RWPE1 (cell line): ENCODE measurements at regions not wholly inside any gene's neighbourhood (a gene's known extent, or its start where the extent isn't known, plus 50 kb on each side); places are given as distances from the start of the nearest gene placed in this dataset.

Source experiments
- CTCF ChIA-PET: fragments of 350-600 bp; sonication (Branson Sonifier 250); formaldehyde crosslinking; extraction: SDS; loops from one replicate; lab custom pipeline; 2021; lab: Yijun Ruan, JAX
- POLR2A ChIA-PET: fragments of 400-600 bp; formaldehyde crosslinking; extraction: SDS; loops from one replicate; lab custom pipeline; 2020; ENCODE audit warnings: antibody characterized with exemption; ENCODE audit not compliant: low non-redundant PET; lab: Yijun Ruan, JAX
- DNase-seq: peaks from one replicate; pipeline ENCODE4 v3.0.0; 2012; ENCODE audit warnings: low spot score
- H3K27ac ChIP-seq: fragments of 450-650 bp; 2 replicates; pipeline ENCODE4 v1.5.1; 2017
- TF ChIP-seq, protein P1 (sequence below): fragments of 450-650 bp; conservative IDR thresholded peaks from 2 replicates; pipeline ENCODE4 v1.5.1; 2017; ENCODE audit warnings: low read depth, mild to moderate bottlenecking

DNA sequence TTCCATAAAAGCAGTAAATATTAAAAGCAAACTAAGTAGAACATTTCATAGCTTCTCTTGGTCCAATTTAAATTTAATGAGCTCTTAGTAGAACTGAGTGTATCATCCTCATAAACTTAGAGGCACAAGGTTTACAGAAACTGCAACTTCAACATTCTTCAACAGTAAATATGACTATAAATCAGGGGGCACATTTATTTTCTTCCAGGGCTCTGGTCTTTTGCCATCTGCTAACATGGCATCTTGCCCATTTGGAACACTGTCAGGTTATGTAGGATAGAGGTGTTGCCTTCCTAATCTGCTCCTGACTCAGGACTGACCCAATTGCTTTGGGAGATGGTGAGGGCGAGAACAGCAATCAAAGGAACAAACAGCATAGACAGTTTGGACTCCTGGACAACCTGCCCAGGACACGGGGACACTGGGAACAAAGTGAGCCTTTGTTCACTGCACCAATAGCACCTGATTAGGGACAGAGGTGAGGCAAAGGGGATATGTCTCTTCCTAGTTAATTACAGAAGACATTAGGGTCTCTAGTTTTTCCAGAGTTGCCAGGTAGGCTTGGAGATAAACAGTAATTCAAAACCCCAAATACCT lies 610.2 kb upstream of the ROBO2 start:
- no peak overlapping the region for H3K27ac ChIP-seq
- TF ChIP-seq, protein P1, sequence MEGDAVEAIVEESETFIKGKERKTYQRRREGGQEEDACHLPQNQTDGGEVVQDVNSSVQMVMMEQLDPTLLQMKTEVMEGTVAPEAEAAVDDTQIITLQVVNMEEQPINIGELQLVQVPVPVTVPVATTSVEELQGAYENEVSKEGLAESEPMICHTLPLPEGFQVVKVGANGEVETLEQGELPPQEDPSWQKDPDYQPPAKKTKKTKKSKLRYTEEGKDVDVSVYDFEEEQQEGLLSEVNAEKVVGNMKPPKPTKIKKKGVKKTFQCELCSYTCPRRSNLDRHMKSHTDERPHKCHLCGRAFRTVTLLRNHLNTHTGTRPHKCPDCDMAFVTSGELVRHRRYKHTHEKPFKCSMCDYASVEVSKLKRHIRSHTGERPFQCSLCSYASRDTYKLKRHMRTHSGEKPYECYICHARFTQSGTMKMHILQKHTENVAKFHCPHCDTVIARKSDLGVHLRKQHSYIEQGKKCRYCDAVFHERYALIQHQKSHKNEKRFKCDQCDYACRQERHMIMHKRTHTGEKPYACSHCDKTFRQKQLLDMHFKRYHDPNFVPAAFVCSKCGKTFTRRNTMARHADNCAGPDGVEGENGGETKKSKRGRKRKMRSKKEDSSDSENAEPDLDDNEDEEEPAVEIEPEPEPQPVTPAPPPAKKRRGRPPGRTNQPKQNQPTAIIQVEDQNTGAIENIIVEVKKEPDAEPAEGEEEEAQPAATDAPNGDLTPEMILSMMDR = no peak
- CTCF ChIA-PET = no interaction called here
- DNase-seq = no peak
- POLR2A ChIA-PET = no interaction called here

DNA sequence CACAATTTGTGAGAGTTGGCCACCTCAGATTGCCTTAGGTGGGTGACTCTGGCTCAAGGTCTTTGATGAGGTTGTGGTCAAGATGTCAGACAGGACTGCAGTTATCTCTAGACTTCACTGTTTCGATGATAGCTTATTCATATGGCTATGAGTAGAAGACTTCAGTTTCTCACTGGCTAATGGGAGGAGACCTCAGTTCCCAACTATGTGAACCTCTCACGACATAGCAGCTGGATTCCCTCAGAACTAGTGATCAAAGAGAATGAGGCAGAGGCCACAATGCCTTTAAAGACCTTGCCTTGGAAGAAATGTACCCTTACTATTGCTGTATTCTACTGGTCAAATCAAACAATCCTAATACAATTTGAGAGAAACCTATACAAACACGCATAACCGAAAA lies 607.5 kb upstream of the ROBO2 start:
- ChIA-PET CTCF (no interaction called here), POLR2A (no interaction called here)
- H3K27ac ChIP-seq = no peak overlapping the region
- no peak for DNase-seq
- TF ChIP-seq, protein P1 = no peak

DNA sequence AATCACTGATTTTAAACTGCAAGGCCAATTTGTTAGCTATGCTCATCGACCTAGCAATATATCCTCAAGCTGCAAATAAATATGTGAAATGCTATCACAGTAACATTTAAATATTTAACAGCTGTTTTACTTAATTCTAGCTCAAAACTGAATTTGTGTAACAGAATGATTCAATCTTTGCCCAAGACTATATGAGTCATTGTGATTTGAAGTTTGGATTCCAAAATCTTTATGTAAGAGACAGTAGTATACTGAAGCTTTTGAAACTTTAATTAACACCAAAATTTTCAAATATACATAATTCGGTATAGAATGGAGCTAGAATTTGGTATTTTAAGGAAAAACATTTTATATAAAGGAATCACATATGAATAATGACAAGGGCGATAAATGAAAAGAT lies 603.0 kb upstream of the ROBO2 start:
- H3K27ac ChIP-seq = no peak overlapping the region
- POLR2A ChIA-PET = no interaction called here
- no peak for DNase-seq
- CTCF ChIA-PET = no interaction called here
- TF ChIP-seq, protein P1 = no peak

DNA sequence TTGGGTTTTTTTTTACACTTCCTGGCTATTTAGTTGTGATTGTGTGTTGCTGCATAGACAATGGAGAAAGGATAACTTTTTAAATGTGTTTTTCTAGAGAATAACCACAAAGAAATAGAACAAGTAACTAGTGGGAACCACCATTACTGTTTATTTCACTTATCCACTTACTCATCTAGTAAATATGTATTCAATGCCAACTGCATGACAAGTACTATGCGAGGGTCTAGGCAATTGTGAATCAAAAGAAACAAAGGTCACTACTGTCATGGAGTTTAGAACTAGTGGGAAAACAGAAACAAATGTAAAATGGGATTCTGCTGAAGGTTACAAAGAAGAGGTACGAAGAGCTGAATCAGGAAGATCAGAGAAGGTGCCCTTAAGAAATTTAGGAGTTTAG lies 600.9 kb upstream of the ROBO2 start:
- TF ChIP-seq, protein P1 = no peak
- H3K27ac ChIP-seq = no peak overlapping the region
- CTCF ChIA-PET = interaction anchor here (0.7 kb wide), 1 partner anchor 1490 kb away, joined by 3 read pairs; no protein-coding TSS in a partner anchor
- no peak for DNase-seq
- POLR2A ChIA-PET = no interaction called here

DNA sequence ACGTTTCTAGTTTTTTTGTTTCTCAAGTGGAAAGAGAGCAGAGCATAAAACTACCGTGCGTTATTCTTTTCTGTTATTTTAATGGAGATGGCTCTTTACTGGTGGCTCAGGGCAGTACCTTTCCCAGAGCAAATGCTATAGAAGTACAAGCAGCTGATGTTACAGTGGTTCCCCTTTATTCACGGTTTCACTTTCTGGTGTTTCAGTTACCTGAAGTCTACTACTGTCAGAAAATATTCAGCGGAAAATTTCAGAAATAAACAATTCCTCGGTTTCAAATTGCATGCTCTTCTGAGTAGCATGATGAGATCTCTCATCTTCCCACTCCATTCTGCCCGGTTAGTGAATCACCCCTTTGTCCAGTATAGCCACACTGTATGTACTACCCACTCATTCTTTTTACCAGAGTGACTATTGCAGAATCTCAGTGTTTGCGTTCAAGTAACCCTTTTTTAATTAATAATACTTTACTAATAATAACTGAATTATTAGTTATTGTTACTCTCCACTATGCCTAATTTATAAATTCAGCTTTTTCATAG lies 597.5 kb upstream of the ROBO2 start:
- DNase-seq = no peak
- TF ChIP-seq, protein P1 = no peak
- no peak overlapping the region for H3K27ac ChIP-seq
- ChIA-PET CTCF (no interaction called here), POLR2A (no interaction called here)

DNA sequence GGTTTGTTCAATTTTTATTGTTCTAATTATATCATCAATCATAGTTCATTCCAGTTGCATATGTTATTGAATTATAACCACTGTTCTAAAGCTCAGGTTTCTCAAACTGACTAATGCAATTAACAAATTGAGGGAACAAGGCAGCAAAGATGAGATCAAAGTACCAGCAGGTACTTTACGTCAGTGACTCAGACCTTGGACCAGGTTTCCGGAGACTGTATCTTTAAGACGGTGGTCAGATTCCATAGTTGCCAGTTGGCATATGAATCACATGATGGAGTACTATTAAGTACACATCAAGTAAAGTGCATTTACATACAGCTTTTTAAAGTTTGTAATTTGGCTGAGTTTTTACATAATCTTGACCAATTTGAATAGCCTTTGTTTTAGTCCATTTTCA lies 583.6 kb upstream of the ROBO2 start:
- H3K27ac ChIP-seq = no peak overlapping the region
- ChIA-PET CTCF (no interaction called here), POLR2A (no interaction called here)
- TF ChIP-seq, protein P1 = no peak
- no peak for DNase-seq
